ENCODE measurements at regions not wholly inside any gene's neighbourhood (a gene's known extent, or its start where the extent isn't known, plus 50 kb on each side); places are given as distances from the start of the nearest gene placed in this dataset.
A peak's percentile ranks its signal among the peaks of the same experiment; 100 is the strongest.

- Histone ChIP-seq H4K20me1 (ENCODE audit: control insufficient read depth, extremely low read depth, insufficient read depth, low read length) (no peaks in the 10 kb centered on the region), H3K9ac (ENCODE audit: control insufficient read depth, extremely low read depth, insufficient read depth, low read length) (no peak overlapping the region), H3K27me3 (ENCODE audit: control insufficient read depth, extremely low read depth, insufficient read depth, low read length) (no peaks in the 10 kb centered on the region), H3K27ac (ENCODE audit: control insufficient read depth, insufficient read depth, low read length) (no peak overlapping the region), H3K9me3 (ENCODE audit: control insufficient read depth, low read depth, low read length) (no peaks in the 10 kb centered on the region), H3K4me1 (ENCODE audit: control insufficient read depth, extremely low read depth, insufficient read depth, low read length) (peaks cover 3% of the 10 kb centered on the region), H3K4me3 (ENCODE audit: control insufficient read depth in 2 of 3, extremely low read depth in 1 of 3, insufficient read depth in 2 of 3, low read depth in 1 of 3, low read length in 3 of 3) (no peak overlapping the region), H3K36me3 (ENCODE audit: control insufficient read depth in 2 of 2, extremely low read depth in 1 of 2, insufficient read depth in 2 of 2, low read length in 2 of 2) (no peaks in the 10 kb centered on the region), H2AFZ (ENCODE audit: control insufficient read depth, low read length) (no peak overlapping the region), H3K9me1 (ENCODE audit: control insufficient read depth, extremely low read depth, insufficient read depth, low read length) (no peaks in the 10 kb centered on the region), H3K79me2 (ENCODE audit: control insufficient read depth, insufficient read depth, low read length) (no peaks in the 10 kb centered on the region), H3K4me2 (ENCODE audit: control insufficient read depth, extremely low read depth, insufficient read depth, low read depth, low read length) (peak overlapping the region; percentile 6)
- DNase-seq (ENCODE audit: low read depth, low spot score) (no peak), FAIRE-seq (no peak)
- TF ChIP-seq EZH2 (IDR thresholded peaks at IDR 0.05; ENCODE audit: low read length) (no peak), CTCF (optimal IDR thresholded peaks at IDR 0.05 in 1 of 3, IDR thresholded peaks at IDR 0.05 in 1 of 3, conservative IDR thresholded peaks at IDR 0.05 in 1 of 3; ENCODE audit: extremely low read depth in 1 of 3, insufficient read depth in 2 of 3, low read length in 3 of 3) (no peak)
- dilution Hi-C loops (cut with MboI; ENCODE audit: extremely low pct_ligation_motif_present, low sequenced_read_pairs): no loop called here
Measured at GRCh38 chr2:67526283-67526682, 129.2 kb downstream of the ETAA1 start.

GRCh38 chr2:67528320-67528719 is 131.2 kb downstream of the ETAA1 start:
- Histone ChIP-seq H3K27ac (ENCODE audit: control insufficient read depth, insufficient read depth, low read length) (no peak overlapping the region), H3K79me2 (ENCODE audit: control insufficient read depth, insufficient read depth, low read length) (no peaks in the 10 kb centered on the region), H3K36me3 (ENCODE audit: control insufficient read depth in 2 of 2, extremely low read depth in 1 of 2, insufficient read depth in 2 of 2, low read length in 2 of 2) (no peaks in the 10 kb centered on the region), H4K20me1 (ENCODE audit: control insufficient read depth, extremely low read depth, insufficient read depth, low read length) (no peaks in the 10 kb centered on the region), H3K9me3 (ENCODE audit: control insufficient read depth, low read depth, low read length) (no peaks in the 10 kb centered on the region), H3K9me1 (ENCODE audit: control insufficient read depth, extremely low read depth, insufficient read depth, low read length) (no peaks in the 10 kb centered on the region), H3K4me1 (ENCODE audit: control insufficient read depth, extremely low read depth, insufficient read depth, low read length) (peaks cover 3% of the 10 kb centered on the region), H3K4me3 (ENCODE audit: control insufficient read depth in 2 of 3, extremely low read depth in 1 of 3, insufficient read depth in 2 of 3, low read depth in 1 of 3, low read length in 3 of 3) (no peak overlapping the region), H2AFZ (ENCODE audit: control insufficient read depth, low read length) (no peak overlapping the region), H3K4me2 (ENCODE audit: control insufficient read depth, extremely low read depth, insufficient read depth, low read depth, low read length) (no peak overlapping the region), H3K27me3 (ENCODE audit: control insufficient read depth, extremely low read depth, insufficient read depth, low read length) (no peaks in the 10 kb centered on the region), H3K9ac (ENCODE audit: control insufficient read depth, extremely low read depth, insufficient read depth, low read length) (no peak overlapping the region)
- DNase-seq (ENCODE audit: low read depth, low spot score) (no peak), FAIRE-seq (no peak)
- TF ChIP-seq EZH2 (IDR thresholded peaks at IDR 0.05; ENCODE audit: low read length): no peak
- TF ChIP-seq CTCF (optimal IDR thresholded peaks at IDR 0.05 in 1 of 3, IDR thresholded peaks at IDR 0.05 in 1 of 3, conservative IDR thresholded peaks at IDR 0.05 in 1 of 3; ENCODE audit: extremely low read depth in 1 of 3, insufficient read depth in 2 of 3, low read length in 3 of 3): no peak
- dilution Hi-C loops (cut with MboI; ENCODE audit: extremely low pct_ligation_motif_present, low sequenced_read_pairs): no loop called here
